ENCODE measurements at regions not wholly inside any gene's neighbourhood (a gene's known extent, or its start where the extent isn't known, plus 50 kb on each side); places are given as distances from the start of the nearest gene placed in this dataset.

DNA sequence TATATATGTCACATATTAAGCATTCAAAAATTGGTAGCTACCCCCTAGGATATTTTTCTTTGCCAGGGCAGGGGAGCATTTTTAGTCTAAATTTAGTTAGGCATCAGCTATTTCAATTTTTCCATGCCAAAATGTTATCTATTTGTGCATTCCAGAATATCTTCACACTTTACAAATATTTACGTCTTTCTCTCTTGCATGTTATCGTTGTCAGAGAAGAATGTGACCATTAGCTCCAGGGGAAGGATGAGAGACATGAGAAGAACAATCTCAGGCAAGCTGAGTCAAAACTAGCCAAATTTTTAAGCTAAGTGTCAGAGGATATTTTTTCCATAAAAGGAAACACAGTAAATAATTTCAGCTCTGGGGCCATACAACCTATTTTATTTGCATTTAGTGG, 885.0 kb upstream of the EPHA5 start:
- TF ChIP-seq, protein P1, sequence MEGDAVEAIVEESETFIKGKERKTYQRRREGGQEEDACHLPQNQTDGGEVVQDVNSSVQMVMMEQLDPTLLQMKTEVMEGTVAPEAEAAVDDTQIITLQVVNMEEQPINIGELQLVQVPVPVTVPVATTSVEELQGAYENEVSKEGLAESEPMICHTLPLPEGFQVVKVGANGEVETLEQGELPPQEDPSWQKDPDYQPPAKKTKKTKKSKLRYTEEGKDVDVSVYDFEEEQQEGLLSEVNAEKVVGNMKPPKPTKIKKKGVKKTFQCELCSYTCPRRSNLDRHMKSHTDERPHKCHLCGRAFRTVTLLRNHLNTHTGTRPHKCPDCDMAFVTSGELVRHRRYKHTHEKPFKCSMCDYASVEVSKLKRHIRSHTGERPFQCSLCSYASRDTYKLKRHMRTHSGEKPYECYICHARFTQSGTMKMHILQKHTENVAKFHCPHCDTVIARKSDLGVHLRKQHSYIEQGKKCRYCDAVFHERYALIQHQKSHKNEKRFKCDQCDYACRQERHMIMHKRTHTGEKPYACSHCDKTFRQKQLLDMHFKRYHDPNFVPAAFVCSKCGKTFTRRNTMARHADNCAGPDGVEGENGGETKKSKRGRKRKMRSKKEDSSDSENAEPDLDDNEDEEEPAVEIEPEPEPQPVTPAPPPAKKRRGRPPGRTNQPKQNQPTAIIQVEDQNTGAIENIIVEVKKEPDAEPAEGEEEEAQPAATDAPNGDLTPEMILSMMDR (IDR thresholded peaks at IDR 0.05): no peak
- TF ChIP-seq POLR2AphosphoS5 (IDR thresholded peaks at IDR 0.05) (no peak), POLR2A (IDR thresholded peaks at IDR 0.05) (no peak)

All from breast epithelium (tissue), 3 donors.